ENCODE measurements at regions not wholly inside any gene's neighbourhood (a gene's known extent, or its start where the extent isn't known, plus 50 kb on each side); places are given as distances from the start of the nearest gene placed in this dataset.

- no peaks in the 10 kb centered on the region for H3K27me3 ChIP-seq (ENCODE audit: insufficient read depth, low read length)
- no peak overlapping the region for H3K9ac ChIP-seq (ENCODE audit: low read depth, low read length)
- no peaks in the 10 kb centered on the region; the same call in 1 of the 2 replicates for H3K4me1 ChIP-seq (ENCODE audit: insufficient read depth, low read length)
- no peaks in the 10 kb centered on the region for H3K9me3 ChIP-seq (ENCODE audit: insufficient read depth, low read depth, low read length)
- no peak overlapping the region for H3K4me3 ChIP-seq (ENCODE audit: low read length)
- 72% methylated on average over 4 of the region's 4 CpGs for WGBS
- no peak overlapping the region for H3K27ac ChIP-seq (ENCODE audit: low read depth, low read length)
- H3K36me3 ChIP-seq (ENCODE audit: insufficient read depth, low read length), result no peaks in the 10 kb centered on the region
Measured at GRCh38 chr12:19074700-19075099, 54.8 kb upstream of the PLEKHA5 start.

DNA sequence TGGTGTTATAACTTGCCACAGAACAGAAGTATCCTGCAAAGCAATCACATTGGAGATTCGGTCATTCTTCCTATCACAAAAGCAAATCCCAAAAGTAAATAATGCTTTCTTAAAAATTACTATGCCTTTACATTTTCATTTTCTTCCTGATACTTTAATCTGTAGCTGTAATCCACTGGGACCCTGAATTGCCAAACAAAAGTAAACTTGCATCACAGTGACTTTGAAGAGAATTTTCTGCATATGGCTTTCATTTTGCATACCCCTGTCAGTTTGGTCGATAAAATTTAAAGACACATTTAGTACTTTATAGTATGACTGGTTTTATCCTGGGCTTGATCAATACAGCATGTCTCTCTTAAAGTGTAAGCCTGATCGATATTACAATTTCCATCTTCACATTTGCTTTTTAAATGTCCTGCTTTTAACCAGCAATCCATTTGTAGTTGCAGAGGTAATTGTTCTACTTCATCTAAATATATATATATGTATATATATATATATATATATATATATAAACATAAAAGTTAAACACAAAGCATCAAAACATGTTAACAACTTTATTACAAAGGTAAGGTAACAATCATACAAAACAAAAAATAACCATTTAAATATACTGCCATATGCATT lies 53.7 kb upstream of the PLEKHA5 start:
- H3K27ac ChIP-seq (ENCODE audit: low read depth, low read length), result no peak overlapping the region
- no peak overlapping the region for H3K4me3 ChIP-seq (ENCODE audit: low read length)
- no peaks in the 10 kb centered on the region; the same call in 1 of the 2 replicates for H3K4me1 ChIP-seq (ENCODE audit: insufficient read depth, low read length)
- no peaks in the 10 kb centered on the region for H3K9me3 ChIP-seq (ENCODE audit: insufficient read depth, low read depth, low read length)
- H3K36me3 ChIP-seq (ENCODE audit: insufficient read depth, low read length), result no peaks in the 10 kb centered on the region
- H3K27me3 ChIP-seq (ENCODE audit: insufficient read depth, low read length), result no peaks in the 10 kb centered on the region
- H3K9ac ChIP-seq (ENCODE audit: low read depth, low read length), result no peak overlapping the region
- 99% methylated on average over 3 of the region's 3 CpGs for WGBS

All from HUES64 (cell line).